CD14-positive monocyte (primary cell): ENCODE measurements at regions not wholly inside any gene's neighbourhood (a gene's known extent, or its start where the extent isn't known, plus 50 kb on each side); places are given as distances from the start of the nearest gene placed in this dataset.

Source experiments
- DNase-seq, 3 donors: peaks; one replicate each; pipeline ENCODE4 v3.0.0-alpha.2; 2011 to 2022
- H2AFZ ChIP-seq: 2 replicates; pipeline ENCODE4 v1.6.0; 2012; ENCODE audit warnings: mild to moderate bottlenecking, low read depth, low read length, inconsistent platforms; ENCODE audit not compliant: insufficient read depth, poor library complexity, severe bottlenecking
- H3K27ac ChIP-seq, 2 donors: 1 replicate in 1 of 2; 2 replicates in 1 of 2; pipeline ENCODE4 v1.5.1; 2012 to 2013; ENCODE audit warnings: low read length in 2 of 2, control low read depth in 1 of 2, inconsistent platforms in 1 of 2, low read depth in 1 of 2, mild to moderate bottlenecking in 1 of 2
- H3K27me3 ChIP-seq, 2 donors: one replicate each; pipeline versions ENCODE4 v1.6.0 to v1.6.1; 2011 to 2013; ENCODE audit warnings: low read length in 2 of 2; ENCODE audit not compliant: control insufficient read depth in 2 of 2, insufficient read depth in 2 of 2
- H3K36me3 ChIP-seq, 2 donors: replicated peaks in 1 of 2; 1 replicate in 1 of 2; 2 replicates in 1 of 2; pipeline versions ENCODE4 v1.5.1 to v1.6.1; 2012 to 2013; ENCODE audit warnings: low read length in 2 of 2, control low read depth in 1 of 2, inconsistent platforms in 1 of 2, mild to moderate bottlenecking in 1 of 2; ENCODE audit not compliant: insufficient read depth in 2 of 2, control insufficient read depth in 1 of 2
- H3K4me1 ChIP-seq, 2 donors: 1 replicate in 1 of 2; 2 replicates in 1 of 2; pipeline versions ENCODE4 v1.5.1 to v1.6.1; 2012 to 2013; ENCODE audit warnings: low read length in 2 of 2, control low read depth in 1 of 2, inconsistent platforms in 1 of 2, mild to moderate bottlenecking in 1 of 2, moderate library complexity in 1 of 2; ENCODE audit not compliant: insufficient read depth in 2 of 2, control insufficient read depth in 1 of 2
- H3K4me2 ChIP-seq: replicated peaks from 2 replicates; pipeline ENCODE3; 2012; ENCODE audit warnings: low read length, moderate library complexity, mild to moderate bottlenecking; ENCODE audit not compliant: poor library complexity, severe bottlenecking; ENCODE audit errors: extremely low read depth
- H3K4me3 ChIP-seq, 3 experiments: fragments of 200-600 bp in 1 of 3; sonication (generic) in 1 of 3; replicated peaks in 1 of 3; 1 replicate in 2 of 3; 2 replicates in 1 of 3; pipeline ENCODE4 v1.5.1; 2011 to 2013; ENCODE audit warnings: low read length in 3 of 3, mild to moderate bottlenecking in 3 of 3, control low read depth in 2 of 3, low read depth in 2 of 3, inconsistent platforms in 1 of 3, moderate library complexity in 1 of 3
- H3K79me2 ChIP-seq: 2 replicates; pipeline ENCODE4 v1.6.0; 2012; ENCODE audit warnings: mild to moderate bottlenecking, control low read depth, inconsistent platforms, low read length, moderate library complexity; ENCODE audit not compliant: insufficient read depth
- H3K9ac ChIP-seq: 2 replicates; pipeline ENCODE4 v1.6.0; 2017; ENCODE audit warnings: low read length, mild to moderate bottlenecking; ENCODE audit not compliant: insufficient read depth, poor library complexity, severe bottlenecking
- H3K9me3 ChIP-seq, 2 donors: replicated peaks in 1 of 2; 1 replicate in 1 of 2; 2 replicates in 1 of 2; pipeline versions ENCODE4 v1.5.1 to v1.6.1; 2012 to 2013; ENCODE audit warnings: low read length in 2 of 2, control low read depth in 1 of 2; ENCODE audit not compliant: control insufficient read depth in 1 of 2, insufficient read depth in 1 of 2
- H4K20me1 ChIP-seq: 2 replicates; pipeline ENCODE4 v1.6.0; 2012; ENCODE audit warnings: mild to moderate bottlenecking, low read length, control low read depth, moderate library complexity; ENCODE audit not compliant: insufficient read depth
- H3K27ac Mint-ChIP-seq, 7 donors: one replicate each; pipeline ENCODE4 v1.8.0; 2020; ENCODE audit warnings: mild to moderate bottlenecking in 7 of 7, mixed read lengths in 7 of 7, moderate library complexity in 6 of 7, inconsistent platforms in 2 of 7
- H3K27me3 Mint-ChIP-seq, 3 donors: one replicate each; pipeline ENCODE4 v1.8.0; 2021 to 2022; ENCODE audit warnings: low read depth in 3 of 3, mild to moderate bottlenecking in 3 of 3, mixed read lengths in 3 of 3, moderate library complexity in 3 of 3, inconsistent platforms in 1 of 3
- H3K36me3 Mint-ChIP-seq, 2 donors: one replicate each; pipeline ENCODE4 v1.8.0; 2020; ENCODE audit warnings: mixed read lengths in 2 of 2, inconsistent platforms in 1 of 2, mild to moderate bottlenecking in 1 of 2
- H3K4me1 Mint-ChIP-seq: one replicate; pipeline ENCODE4 v1.8.0; 2020; ENCODE audit warnings: mild to moderate bottlenecking, mixed read lengths
- H3K4me3 Mint-ChIP-seq, 2 donors: one replicate each; pipeline ENCODE4 v1.8.0; 2020; ENCODE audit warnings: mild to moderate bottlenecking in 2 of 2, mixed read lengths in 2 of 2, moderate library complexity in 1 of 2
- H3K9me3 Mint-ChIP-seq, 7 donors: one replicate each; pipeline ENCODE4 v1.8.0; 2020 to 2022; ENCODE audit warnings: mixed read lengths in 7 of 7, mild to moderate bottlenecking in 6 of 7, moderate library complexity in 6 of 7, inconsistent platforms in 2 of 7
- WGBS: methylation state at CpG from one replicate; pipeline ENCODE4 v1.1.5; 2013; ENCODE audit warnings: missing lambda C conversion rate; ENCODE audit not compliant: insufficient coverage; 5-methylcytosine and 5-hydroxymethylcytosine counted together
- intact Hi-C, 2 donors: fragments of 100-400 bp; cut with micrococcal nuclease; formaldehyde crosslinking; loops; one replicate each; pipeline versions ENCODE4 v1.15.0 to v1.15.1; 2023
- TF ChIP-seq, protein P1 (sequence below): fragments of 200-600 bp; IDR thresholded peaks from one replicate; pipeline ENCODE4 v1.8.0; 2022; ENCODE audit warnings: antibody characterized with exemption, mild to moderate bottlenecking

GRCh38 chr2:120847700-120848321 lies 112.1 kb downstream of the GLI2 start:
- H3K27ac ChIP-seq = no peak overlapping the region
- H3K9ac ChIP-seq = no peak overlapping the region
- WGBS = 91% methylated on average over 17 of the region's 24 CpGs
- H3K36me3 Mint-ChIP-seq = no peaks in the 10 kb centered on the region
- H3K27ac Mint-ChIP-seq = no peak overlapping the region
- intact Hi-C loops = no loop called here
- no peaks in the 10 kb centered on the region for H3K36me3 ChIP-seq
- H3K4me1 ChIP-seq = no peaks in the 10 kb centered on the region
- no peaks in the 10 kb centered on the region for H3K4me1 Mint-ChIP-seq
- peaks cover 0 to 1% (median 0%) of the 10 kb centered on the region in 3 donors for H3K27me3 Mint-ChIP-seq
- H3K79me2 ChIP-seq = no peaks in the 10 kb centered on the region
- H3K9me3 Mint-ChIP-seq = peaks cover 0 to 13% (median 2%) of the 10 kb centered on the region in 7 donors
- H2AFZ ChIP-seq = no peak overlapping the region
- H3K4me3 ChIP-seq = no peak overlapping the region
- DNase-seq = no peak
- H3K4me3 Mint-ChIP-seq = no peak overlapping the region
- no peak overlapping the region for H3K4me2 ChIP-seq
- no peaks in the 10 kb centered on the region for H4K20me1 ChIP-seq
- peaks cover 0 to 3% of the 10 kb centered on the region in 2 donors for H3K9me3 ChIP-seq
- TF ChIP-seq, protein P1, sequence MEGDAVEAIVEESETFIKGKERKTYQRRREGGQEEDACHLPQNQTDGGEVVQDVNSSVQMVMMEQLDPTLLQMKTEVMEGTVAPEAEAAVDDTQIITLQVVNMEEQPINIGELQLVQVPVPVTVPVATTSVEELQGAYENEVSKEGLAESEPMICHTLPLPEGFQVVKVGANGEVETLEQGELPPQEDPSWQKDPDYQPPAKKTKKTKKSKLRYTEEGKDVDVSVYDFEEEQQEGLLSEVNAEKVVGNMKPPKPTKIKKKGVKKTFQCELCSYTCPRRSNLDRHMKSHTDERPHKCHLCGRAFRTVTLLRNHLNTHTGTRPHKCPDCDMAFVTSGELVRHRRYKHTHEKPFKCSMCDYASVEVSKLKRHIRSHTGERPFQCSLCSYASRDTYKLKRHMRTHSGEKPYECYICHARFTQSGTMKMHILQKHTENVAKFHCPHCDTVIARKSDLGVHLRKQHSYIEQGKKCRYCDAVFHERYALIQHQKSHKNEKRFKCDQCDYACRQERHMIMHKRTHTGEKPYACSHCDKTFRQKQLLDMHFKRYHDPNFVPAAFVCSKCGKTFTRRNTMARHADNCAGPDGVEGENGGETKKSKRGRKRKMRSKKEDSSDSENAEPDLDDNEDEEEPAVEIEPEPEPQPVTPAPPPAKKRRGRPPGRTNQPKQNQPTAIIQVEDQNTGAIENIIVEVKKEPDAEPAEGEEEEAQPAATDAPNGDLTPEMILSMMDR = no peak
- H3K27me3 ChIP-seq = no peaks in the 10 kb centered on the region

GRCh38 chr2:120849278-120849677 lies 113.6 kb downstream of the GLI2 start:
- H3K36me3 ChIP-seq = no peaks in the 10 kb centered on the region
- TF ChIP-seq, protein P1 = no peak
- Mint-ChIP-seq H3K27me3 (peaks cover 0 to 2% (median 1%) of the 10 kb centered on the region in 3 donors), H3K36me3 (no peaks in the 10 kb centered on the region), H3K27ac (no peak overlapping the region), H3K4me1 (no peaks in the 10 kb centered on the region), H3K9me3 (peaks cover 0 to 13% (median 2%) of the 10 kb centered on the region in 7 donors), H3K4me3 (no peak overlapping the region)
- H3K4me1 ChIP-seq = no peaks in the 10 kb centered on the region
- no peak overlapping the region for H3K4me3 ChIP-seq
- intact Hi-C loops = no loop called here
- H3K4me2 ChIP-seq = no peak overlapping the region
- DNase-seq = no peak
- H4K20me1 ChIP-seq = no peaks in the 10 kb centered on the region
- H3K27me3 ChIP-seq = no peaks in the 10 kb centered on the region
- H3K79me2 ChIP-seq = no peaks in the 10 kb centered on the region
- H2AFZ ChIP-seq = no peak overlapping the region
- no CpG with 5 or more reads among the region's 2 CpGs for WGBS
- H3K9ac ChIP-seq = no peak overlapping the region
- no peak overlapping the region for H3K27ac ChIP-seq
- peaks cover 0 to 3% of the 10 kb centered on the region in 2 donors for H3K9me3 ChIP-seq
